Hippocampal formation (tissue), 2 donors: ENCODE measurements at regions not wholly inside any gene's neighbourhood (a gene's known extent, or its start where the extent isn't known, plus 50 kb on each side); places are given as distances from the start of the nearest gene placed in this dataset.
"Not testable (repeated sequence)": the region's sequence is repeated elsewhere in the genome, so short reads cannot be mapped to it uniquely, and the experiment has no call there.

Source experiments
- DNase-seq, 2 donors: peaks; one replicate each; lab custom pipeline; 2025; lab: John Stamatoyannopoulos, UW

- no peak for DNase-seq
Measured at GRCh38 chr10:35933940-35934641, 292.0 kb upstream of the FZD8 start.

GRCh38 chr10:35933491-35933890 lies 291.4 kb upstream of the FZD8 start:
- DNase-seq = no peak

- not testable (repeated sequence) for DNase-seq
Measured at GRCh38 chr10:35929962-35930361, 287.9 kb upstream of the FZD8 start.

- DNase-seq = no peak
Measured at GRCh38 chr10:35928748-35929147, 286.7 kb upstream of the FZD8 start.

- no peak for DNase-seq
Measured at GRCh38 chr10:35927990-35928488, 285.9 kb upstream of the FZD8 start.

GRCh38 chr10:35927341-35927740 lies 285.2 kb upstream of the FZD8 start:
- no peak for DNase-seq

GRCh38 chr10:35926846-35927245 lies 284.8 kb upstream of the FZD8 start:
- DNase-seq = no peak

- DNase-seq = no peak
Measured at GRCh38 chr10:35925493-35925892, 283.4 kb upstream of the FZD8 start.

- DNase-seq = no peak
Measured at GRCh38 chr10:35924759-35925158, 282.7 kb upstream of the FZD8 start.

- DNase-seq = no peak
Measured at GRCh38 chr10:35922876-35923600, 280.9 kb upstream of the FZD8 start.

- DNase-seq = no peak
Measured at GRCh38 chr10:35921866-35922350, 279.8 kb upstream of the FZD8 start.

GRCh38 chr10:35916791-35917190 lies 274.7 kb upstream of the FZD8 start:
- no peak for DNase-seq

- DNase-seq = no peak
Measured at GRCh38 chr10:35913628-35914027, 271.5 kb upstream of the FZD8 start.

GRCh38 chr10:35912615-35913569 lies 270.8 kb upstream of the FZD8 start:
- no peak for DNase-seq

- no peak for DNase-seq
Measured at GRCh38 chr10:35911954-35912353, 269.9 kb upstream of the FZD8 start.

GRCh38 chr10:35911233-35911632 lies 269.1 kb upstream of the FZD8 start:
- no peak for DNase-seq

- no peak for DNase-seq
Measured at GRCh38 chr10:35910234-35910633, 268.1 kb upstream of the FZD8 start.

GRCh38 chr10:35909121-35909720 lies 267.1 kb upstream of the FZD8 start:
- no peak for DNase-seq

- no peak for DNase-seq
Measured at GRCh38 chr10:35908451-35908850, 266.4 kb upstream of the FZD8 start.

GRCh38 chr10:35907548-35907947 lies 265.5 kb upstream of the FZD8 start:
- no peak for DNase-seq

GRCh38 chr10:35906155-35906554 lies 264.1 kb upstream of the FZD8 start:
- DNase-seq = no peak

- no peak for DNase-seq
Measured at GRCh38 chr10:35903021-35903420, 260.9 kb upstream of the FZD8 start.
